ENCODE measurements at regions not wholly inside any gene's neighbourhood (a gene's known extent, or its start where the extent isn't known, plus 50 kb on each side); places are given as distances from the start of the nearest gene placed in this dataset.

- TF ChIP-seq CTCF (IDR thresholded peaks at IDR 0.05; ENCODE audit: control extremely low read depth in 1 of 3, insufficient read depth in 1 of 3, low read depth in 1 of 3, low read length in 3 of 3) (no peak), SIX5 (IDR thresholded peaks at IDR 0.05; ENCODE audit: low read depth, low read length) (no peak), GTF2F1 (IDR thresholded peaks at IDR 0.05; ENCODE audit: borderline replicate concordance, low read depth, low read length) (no peak), CHD1 (IDR thresholded peaks at IDR 0.05; ENCODE audit: low read depth, low read length) (no peak), SAP30 (IDR thresholded peaks at IDR 0.05; ENCODE audit: insufficient read depth, insufficient replicate concordance, low read length) (no peak), EZH2 (IDR thresholded peaks at IDR 0.05; ENCODE audit: low read depth, low read length, severe bottlenecking) (no peak), BRCA1 (IDR thresholded peaks at IDR 0.05; ENCODE audit: low read depth, low read length) (no peak), RBBP5 (IDR thresholded peaks at IDR 0.05; ENCODE audit: borderline replicate concordance, low read depth, low read length) (no peak), YY1 (IDR thresholded peaks at IDR 0.05; ENCODE audit: low read depth, low read length) (no peak), RNF2 (IDR thresholded peaks at IDR 0.05; ENCODE audit: borderline replicate concordance, low read depth, low read length, missing control alignments, poor library complexity, severe bottlenecking) (no peak)
These were observed 319.3 kb downstream of the MDFIC start (continued) for GRCh38 chr7:115241151-115241550.
